ENCODE measurements at regions not wholly inside any gene's neighbourhood (a gene's known extent, or its start where the extent isn't known, plus 50 kb on each side); places are given as distances from the start of the nearest gene placed in this dataset.
"Not testable (repeated sequence)": the region's sequence is repeated elsewhere in the genome, so short reads cannot be mapped to it uniquely, and the experiment has no call there.

DNA sequence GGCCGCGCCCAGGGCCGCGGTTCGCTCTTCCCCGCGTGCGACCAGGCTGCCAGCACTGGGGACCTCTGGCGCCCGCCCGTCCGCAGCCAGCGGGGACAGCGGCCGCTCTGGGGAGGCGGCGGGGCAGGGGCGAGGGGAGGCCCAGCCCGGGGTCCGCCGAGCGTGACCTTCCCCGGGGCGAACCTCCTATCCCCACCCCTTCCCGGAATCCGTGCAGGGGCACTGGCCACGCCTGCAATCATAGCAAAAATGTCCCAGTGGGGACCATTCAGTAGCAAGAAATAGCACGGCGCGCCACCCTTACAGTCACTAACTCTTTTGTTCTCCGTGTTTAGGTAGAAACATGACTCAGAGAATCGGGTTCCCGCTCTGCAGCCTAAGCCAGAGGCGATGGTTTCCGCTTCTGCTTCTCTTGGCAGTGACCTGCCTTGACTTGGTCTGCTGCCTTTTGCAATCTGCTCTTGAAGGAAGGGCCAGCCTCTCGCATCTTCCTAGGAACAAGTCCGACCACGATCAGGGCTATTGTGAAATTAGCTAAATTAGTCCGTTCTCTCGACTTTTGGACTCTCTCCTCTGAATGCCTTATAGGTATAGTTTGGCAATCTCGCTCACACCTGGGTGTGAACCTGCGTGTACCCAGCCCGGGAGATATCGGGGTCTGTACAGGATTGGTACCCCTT lies 79.3 kb upstream of the ACBD5 start:
- Histone ChIP-seq H3K9me3 (ENCODE audit: control insufficient read depth, low read length) (no peaks in the 10 kb centered on the region), H3K27ac (ENCODE audit: insufficient read depth, low read depth, low read length, poor library complexity, severe bottlenecking) (no peak overlapping the region), H3K4me1 (ENCODE audit: control insufficient read depth, insufficient read depth, low read length) (no peaks in the 10 kb centered on the region), H3K36me3 (ENCODE audit: control insufficient read depth, insufficient read depth, low read length) (no peaks in the 10 kb centered on the region), H3K4me3 (ENCODE audit: insufficient read depth, low read depth, low read length) (peak overlapping the region; percentile 13), H3K27me3 (ENCODE audit: control insufficient read depth, insufficient read depth, low read length, poor library complexity, severe bottlenecking) (peaks cover 20% of the 10 kb centered on the region)
- 39 to 44% methylated on average over 44 of the region's 44 CpGs for WGBS, 2 experiments

GRCh38 chr10:27319139-27319538 lies 78.5 kb upstream of the ACBD5 start:
- not testable (repeated sequence) for H3K9me3 ChIP-seq (ENCODE audit: control insufficient read depth, low read length); H3K36me3 ChIP-seq (ENCODE audit: control insufficient read depth, insufficient read depth, low read length); H3K4me3 ChIP-seq (ENCODE audit: insufficient read depth, low read depth, low read length); H3K4me1 ChIP-seq (ENCODE audit: control insufficient read depth, insufficient read depth, low read length); H3K27ac ChIP-seq (ENCODE audit: insufficient read depth, low read depth, low read length, poor library complexity, severe bottlenecking)
- peaks cover 20% of the 10 kb centered on the region for H3K27me3 ChIP-seq (ENCODE audit: control insufficient read depth, insufficient read depth, low read length, poor library complexity, severe bottlenecking)
- WGBS, 2 experiments = 89 to 92% methylated on average over 5 of the region's 5 CpGs

DNA sequence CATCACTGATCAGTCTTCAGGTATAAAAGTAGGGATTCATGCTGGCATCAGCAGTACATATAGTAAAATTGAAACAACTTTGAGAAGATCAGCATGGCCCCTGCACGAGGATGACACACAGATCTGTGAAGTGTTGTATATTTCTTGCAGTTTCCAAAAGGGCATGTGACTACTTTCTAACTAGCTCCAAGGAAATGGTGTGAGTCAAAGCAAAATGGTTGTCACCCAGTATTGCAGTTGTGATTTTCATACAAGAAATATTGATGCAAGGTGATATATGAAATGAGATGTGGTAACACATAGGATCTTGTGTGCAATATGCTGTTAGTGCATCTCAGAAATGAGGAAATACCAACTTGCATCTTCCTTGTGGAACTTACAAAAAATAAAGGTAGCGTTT lies 74.5 kb upstream of the ACBD5 start:
- H3K36me3 ChIP-seq (ENCODE audit: control insufficient read depth, insufficient read depth, low read length); H3K4me1 ChIP-seq (ENCODE audit: control insufficient read depth, insufficient read depth, low read length); H3K9me3 ChIP-seq (ENCODE audit: control insufficient read depth, low read length); H3K4me3 ChIP-seq (ENCODE audit: insufficient read depth, low read depth, low read length); H3K27ac ChIP-seq (ENCODE audit: insufficient read depth, low read depth, low read length, poor library complexity, severe bottlenecking): not testable (repeated sequence)
- 89 to 97% methylated on average over 2 of the region's 2 CpGs for WGBS, 2 experiments
- H3K27me3 ChIP-seq (ENCODE audit: control insufficient read depth, insufficient read depth, low read length, poor library complexity, severe bottlenecking) = peaks cover 14% of the 10 kb centered on the region

DNA sequence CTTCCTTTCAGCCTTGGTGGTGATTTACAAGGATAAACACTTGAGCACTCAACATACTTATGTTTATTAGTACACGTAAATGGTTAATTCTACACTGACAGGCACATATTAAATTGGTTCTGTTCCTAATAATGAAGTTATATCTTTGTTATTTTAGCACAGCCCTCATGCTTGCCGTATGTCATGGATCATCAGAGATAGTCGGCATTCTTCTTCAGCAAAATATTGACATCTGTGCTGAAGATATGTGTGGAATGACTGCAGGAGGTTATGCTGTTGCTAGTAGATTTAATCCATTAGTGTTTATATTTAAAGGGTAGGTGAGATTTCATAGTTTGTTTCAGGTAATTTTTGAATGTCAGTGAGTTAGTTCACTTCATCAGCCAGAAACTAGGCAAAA lies 73.0 kb upstream of the ACBD5 start:
- H3K4me3 ChIP-seq (ENCODE audit: insufficient read depth, low read depth, low read length); H3K36me3 ChIP-seq (ENCODE audit: control insufficient read depth, insufficient read depth, low read length); H3K9me3 ChIP-seq (ENCODE audit: control insufficient read depth, low read length); H3K4me1 ChIP-seq (ENCODE audit: control insufficient read depth, insufficient read depth, low read length); H3K27me3 ChIP-seq (ENCODE audit: control insufficient read depth, insufficient read depth, low read length, poor library complexity, severe bottlenecking); H3K27ac ChIP-seq (ENCODE audit: insufficient read depth, low read depth, low read length, poor library complexity, severe bottlenecking): not testable (repeated sequence)
- 94 to 98% methylated on average over 2 to 3 of the region's 3 CpGs for WGBS, 2 experiments

GRCh38 chr10:27312854-27313253 lies 72.3 kb upstream of the ACBD5 start:
- H3K27me3 ChIP-seq (ENCODE audit: control insufficient read depth, insufficient read depth, low read length, poor library complexity, severe bottlenecking) = no peaks in the 10 kb centered on the region
- no peak overlapping the region for H3K27ac ChIP-seq (ENCODE audit: insufficient read depth, low read depth, low read length, poor library complexity, severe bottlenecking)
- no peaks in the 10 kb centered on the region for H3K4me1 ChIP-seq (ENCODE audit: control insufficient read depth, insufficient read depth, low read length)
- no peaks in the 10 kb centered on the region for H3K9me3 ChIP-seq (ENCODE audit: control insufficient read depth, low read length)
- H3K36me3 ChIP-seq (ENCODE audit: control insufficient read depth, insufficient read depth, low read length) = no peaks in the 10 kb centered on the region
- H3K4me3 ChIP-seq (ENCODE audit: insufficient read depth, low read depth, low read length) = no peak overlapping the region
- WGBS, 2 experiments = 94 to 95% methylated on average over 3 to 4 of the region's 4 CpGs

DNA sequence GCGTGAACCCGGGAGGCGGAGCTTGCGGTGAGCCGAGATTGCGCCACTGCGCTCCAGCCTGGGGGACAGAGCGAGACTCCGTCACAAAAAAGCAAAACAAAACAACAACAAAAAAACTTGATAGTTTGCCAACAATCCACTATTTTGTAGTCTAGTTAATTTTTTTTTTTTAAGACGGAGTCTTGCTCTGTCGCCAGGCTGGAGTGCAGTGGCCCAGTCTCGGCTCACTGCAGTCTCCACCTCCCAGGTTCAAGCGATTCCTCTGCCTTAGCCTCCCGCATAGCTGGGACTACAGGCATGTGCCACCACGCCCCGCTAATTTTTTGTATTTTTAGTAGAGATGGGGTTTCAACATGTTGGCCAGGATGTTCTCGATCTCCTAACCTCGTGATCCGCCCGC lies 71.2 kb upstream of the ACBD5 start:
- 92 to 95% methylated on average over 17 to 18 of the region's 20 CpGs for WGBS, 2 experiments
- H3K9me3 ChIP-seq (ENCODE audit: control insufficient read depth, low read length); H3K4me1 ChIP-seq (ENCODE audit: control insufficient read depth, insufficient read depth, low read length); H3K27ac ChIP-seq (ENCODE audit: insufficient read depth, low read depth, low read length, poor library complexity, severe bottlenecking); H3K36me3 ChIP-seq (ENCODE audit: control insufficient read depth, insufficient read depth, low read length); H3K4me3 ChIP-seq (ENCODE audit: insufficient read depth, low read depth, low read length); H3K27me3 ChIP-seq (ENCODE audit: control insufficient read depth, insufficient read depth, low read length, poor library complexity, severe bottlenecking): not testable (repeated sequence)

DNA sequence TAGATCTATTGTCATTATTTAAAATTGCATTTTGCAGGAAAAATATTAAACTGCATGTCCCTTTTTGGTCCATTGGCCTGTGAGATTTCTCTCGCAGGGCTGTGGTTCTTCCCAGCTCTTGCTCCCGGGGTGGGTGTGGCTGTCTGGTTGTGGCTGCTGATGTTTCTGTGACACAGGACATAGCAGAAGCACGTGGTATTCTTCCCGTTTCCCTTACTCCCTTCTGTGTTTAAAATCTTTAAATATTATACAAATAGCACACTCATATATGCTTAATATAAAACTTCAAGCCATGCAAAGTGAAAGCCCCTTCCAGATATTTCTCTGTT lies 57.9 kb upstream of the ACBD5 start:
- not testable (repeated sequence) for H3K4me1 ChIP-seq (ENCODE audit: control insufficient read depth, insufficient read depth, low read length); H3K9me3 ChIP-seq (ENCODE audit: control insufficient read depth, low read length); H3K27ac ChIP-seq (ENCODE audit: insufficient read depth, low read depth, low read length, poor library complexity, severe bottlenecking); H3K36me3 ChIP-seq (ENCODE audit: control insufficient read depth, insufficient read depth, low read length); H3K4me3 ChIP-seq (ENCODE audit: insufficient read depth, low read depth, low read length); H3K27me3 ChIP-seq (ENCODE audit: control insufficient read depth, insufficient read depth, low read length, poor library complexity, severe bottlenecking)
- WGBS, 2 experiments = 88 to 97% methylated on average over 2 of the region's 4 CpGs

- Histone ChIP-seq H3K4me3 (ENCODE audit: insufficient read depth, low read depth, low read length) (no peak overlapping the region), H3K27me3 (ENCODE audit: control insufficient read depth, insufficient read depth, low read length, poor library complexity, severe bottlenecking) (no peaks in the 10 kb centered on the region), H3K4me1 (ENCODE audit: control insufficient read depth, insufficient read depth, low read length) (no peaks in the 10 kb centered on the region), H3K9me3 (ENCODE audit: control insufficient read depth, low read length) (no peaks in the 10 kb centered on the region), H3K27ac (ENCODE audit: insufficient read depth, low read depth, low read length, poor library complexity, severe bottlenecking) (no peak overlapping the region), H3K36me3 (ENCODE audit: control insufficient read depth, insufficient read depth, low read length) (no peaks in the 10 kb centered on the region)
- WGBS, 2 experiments = 97 to 98% methylated on average over 5 of the region's 6 CpGs
Measured at GRCh38 chr10:27297844-27298521, 57.4 kb upstream of the ACBD5 start.

- not testable (repeated sequence) for H3K4me3 ChIP-seq (ENCODE audit: insufficient read depth, low read depth, low read length); H3K4me1 ChIP-seq (ENCODE audit: control insufficient read depth, insufficient read depth, low read length); H3K27me3 ChIP-seq (ENCODE audit: control insufficient read depth, insufficient read depth, low read length, poor library complexity, severe bottlenecking); H3K9me3 ChIP-seq (ENCODE audit: control insufficient read depth, low read length); H3K27ac ChIP-seq (ENCODE audit: insufficient read depth, low read depth, low read length, poor library complexity, severe bottlenecking); H3K36me3 ChIP-seq (ENCODE audit: control insufficient read depth, insufficient read depth, low read length)
- 94 to 95% methylated on average over 19 to 26 of the region's 26 CpGs for WGBS, 2 experiments
Measured at GRCh38 chr10:27296285-27296684, 55.7 kb upstream of the ACBD5 start.

- not testable (repeated sequence) for H3K4me1 ChIP-seq (ENCODE audit: control insufficient read depth, insufficient read depth, low read length); H3K9me3 ChIP-seq (ENCODE audit: control insufficient read depth, low read length); H3K27ac ChIP-seq (ENCODE audit: insufficient read depth, low read depth, low read length, poor library complexity, severe bottlenecking); H3K36me3 ChIP-seq (ENCODE audit: control insufficient read depth, insufficient read depth, low read length); H3K4me3 ChIP-seq (ENCODE audit: insufficient read depth, low read depth, low read length); H3K27me3 ChIP-seq (ENCODE audit: control insufficient read depth, insufficient read depth, low read length, poor library complexity, severe bottlenecking)
- WGBS, 2 experiments = 83 to 94% methylated on average over 4 to 5 of the region's 5 CpGs
Measured at GRCh38 chr10:27291253-27291895, 50.8 kb upstream of the ACBD5 start.
